ENCODE measurements at regions not wholly inside any gene's neighbourhood (a gene's known extent, or its start where the extent isn't known, plus 50 kb on each side); places are given as distances from the start of the nearest gene placed in this dataset.

DNA sequence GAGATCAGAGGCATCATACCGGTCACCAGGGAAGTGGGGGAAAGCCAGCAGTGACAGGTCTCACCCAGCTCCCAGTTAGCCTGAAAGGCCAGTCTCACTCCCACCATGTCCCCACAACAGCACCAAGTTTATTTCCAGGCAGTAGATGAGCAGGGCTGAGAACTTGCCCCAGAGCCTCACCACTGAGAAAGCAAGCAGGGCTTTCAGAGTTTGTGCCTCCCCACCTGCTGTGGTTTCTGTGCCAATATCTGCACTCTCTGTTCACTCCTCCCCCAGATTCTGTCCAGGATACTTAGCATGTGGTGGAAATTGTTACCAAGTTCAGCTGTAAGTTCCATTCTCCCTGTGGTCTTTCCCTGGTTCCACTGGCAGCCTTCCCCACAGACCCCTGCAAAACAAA is 255.0 kb upstream of the HTR1E start:
- TF ChIP-seq, protein P1, sequence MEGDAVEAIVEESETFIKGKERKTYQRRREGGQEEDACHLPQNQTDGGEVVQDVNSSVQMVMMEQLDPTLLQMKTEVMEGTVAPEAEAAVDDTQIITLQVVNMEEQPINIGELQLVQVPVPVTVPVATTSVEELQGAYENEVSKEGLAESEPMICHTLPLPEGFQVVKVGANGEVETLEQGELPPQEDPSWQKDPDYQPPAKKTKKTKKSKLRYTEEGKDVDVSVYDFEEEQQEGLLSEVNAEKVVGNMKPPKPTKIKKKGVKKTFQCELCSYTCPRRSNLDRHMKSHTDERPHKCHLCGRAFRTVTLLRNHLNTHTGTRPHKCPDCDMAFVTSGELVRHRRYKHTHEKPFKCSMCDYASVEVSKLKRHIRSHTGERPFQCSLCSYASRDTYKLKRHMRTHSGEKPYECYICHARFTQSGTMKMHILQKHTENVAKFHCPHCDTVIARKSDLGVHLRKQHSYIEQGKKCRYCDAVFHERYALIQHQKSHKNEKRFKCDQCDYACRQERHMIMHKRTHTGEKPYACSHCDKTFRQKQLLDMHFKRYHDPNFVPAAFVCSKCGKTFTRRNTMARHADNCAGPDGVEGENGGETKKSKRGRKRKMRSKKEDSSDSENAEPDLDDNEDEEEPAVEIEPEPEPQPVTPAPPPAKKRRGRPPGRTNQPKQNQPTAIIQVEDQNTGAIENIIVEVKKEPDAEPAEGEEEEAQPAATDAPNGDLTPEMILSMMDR (conservative IDR thresholded peaks at IDR 0.05; ENCODE audit: low read depth, low read length) = no peak
- no peak for TF ChIP-seq EZH2 (IDR thresholded peaks at IDR 0.05; ENCODE audit: low read length, unreplicated experiment)

Data from PC-3 (cell line).